ENCODE measurements at regions not wholly inside any gene's neighbourhood (a gene's known extent, or its start where the extent isn't known, plus 50 kb on each side); places are given as distances from the start of the nearest gene placed in this dataset.

DNA sequence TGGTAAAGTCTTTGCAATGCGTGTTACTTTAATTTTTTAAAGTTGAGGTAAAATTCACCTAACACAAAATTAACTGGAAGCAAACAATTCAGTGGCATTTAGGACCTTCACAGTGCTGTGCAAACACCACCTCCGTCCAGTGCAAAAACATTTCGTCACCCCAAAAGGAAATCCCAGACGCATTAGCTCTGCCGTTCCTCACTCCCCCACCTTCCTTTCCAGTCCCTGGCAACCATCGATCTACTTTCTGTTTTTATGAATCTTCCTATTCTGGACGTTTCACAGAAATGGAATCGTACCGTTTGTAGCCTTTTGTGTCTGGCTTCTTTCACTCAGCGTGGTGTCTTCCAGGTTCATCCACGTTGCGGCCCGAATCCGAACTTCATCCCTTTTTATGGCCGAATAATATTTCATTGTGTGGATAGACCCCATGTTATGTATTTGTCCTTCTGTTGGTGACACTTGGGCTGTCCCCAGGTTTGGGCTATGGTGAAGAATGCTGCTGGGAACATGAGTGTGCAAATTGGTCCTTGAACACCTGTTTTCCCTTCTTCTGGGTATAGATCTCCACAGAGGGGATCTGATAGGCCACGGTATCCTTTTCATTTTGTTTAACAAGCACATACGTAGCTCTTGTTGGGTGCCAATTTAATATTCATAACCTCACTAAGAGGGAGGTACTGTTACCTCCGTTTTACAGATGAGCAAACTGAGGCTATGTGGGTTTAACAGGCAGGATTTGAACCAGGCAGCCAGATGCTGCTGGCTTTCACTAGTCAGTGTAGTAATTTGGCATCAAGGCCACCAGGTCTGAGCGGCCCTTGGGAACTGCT lies 232.0 kb upstream of the GSE1 start:
- TF ChIP-seq, protein P1, sequence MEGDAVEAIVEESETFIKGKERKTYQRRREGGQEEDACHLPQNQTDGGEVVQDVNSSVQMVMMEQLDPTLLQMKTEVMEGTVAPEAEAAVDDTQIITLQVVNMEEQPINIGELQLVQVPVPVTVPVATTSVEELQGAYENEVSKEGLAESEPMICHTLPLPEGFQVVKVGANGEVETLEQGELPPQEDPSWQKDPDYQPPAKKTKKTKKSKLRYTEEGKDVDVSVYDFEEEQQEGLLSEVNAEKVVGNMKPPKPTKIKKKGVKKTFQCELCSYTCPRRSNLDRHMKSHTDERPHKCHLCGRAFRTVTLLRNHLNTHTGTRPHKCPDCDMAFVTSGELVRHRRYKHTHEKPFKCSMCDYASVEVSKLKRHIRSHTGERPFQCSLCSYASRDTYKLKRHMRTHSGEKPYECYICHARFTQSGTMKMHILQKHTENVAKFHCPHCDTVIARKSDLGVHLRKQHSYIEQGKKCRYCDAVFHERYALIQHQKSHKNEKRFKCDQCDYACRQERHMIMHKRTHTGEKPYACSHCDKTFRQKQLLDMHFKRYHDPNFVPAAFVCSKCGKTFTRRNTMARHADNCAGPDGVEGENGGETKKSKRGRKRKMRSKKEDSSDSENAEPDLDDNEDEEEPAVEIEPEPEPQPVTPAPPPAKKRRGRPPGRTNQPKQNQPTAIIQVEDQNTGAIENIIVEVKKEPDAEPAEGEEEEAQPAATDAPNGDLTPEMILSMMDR (IDR thresholded peaks at IDR 0.05; ENCODE audit: poor library complexity, severe bottlenecking), result no peak
- no peak for TF ChIP-seq EZH2 (IDR thresholded peaks at IDR 0.05; ENCODE audit: borderline replicate concordance, insufficient read depth, low read length, poor library complexity, severe bottlenecking)
- TF ChIP-seq, protein P2, sequence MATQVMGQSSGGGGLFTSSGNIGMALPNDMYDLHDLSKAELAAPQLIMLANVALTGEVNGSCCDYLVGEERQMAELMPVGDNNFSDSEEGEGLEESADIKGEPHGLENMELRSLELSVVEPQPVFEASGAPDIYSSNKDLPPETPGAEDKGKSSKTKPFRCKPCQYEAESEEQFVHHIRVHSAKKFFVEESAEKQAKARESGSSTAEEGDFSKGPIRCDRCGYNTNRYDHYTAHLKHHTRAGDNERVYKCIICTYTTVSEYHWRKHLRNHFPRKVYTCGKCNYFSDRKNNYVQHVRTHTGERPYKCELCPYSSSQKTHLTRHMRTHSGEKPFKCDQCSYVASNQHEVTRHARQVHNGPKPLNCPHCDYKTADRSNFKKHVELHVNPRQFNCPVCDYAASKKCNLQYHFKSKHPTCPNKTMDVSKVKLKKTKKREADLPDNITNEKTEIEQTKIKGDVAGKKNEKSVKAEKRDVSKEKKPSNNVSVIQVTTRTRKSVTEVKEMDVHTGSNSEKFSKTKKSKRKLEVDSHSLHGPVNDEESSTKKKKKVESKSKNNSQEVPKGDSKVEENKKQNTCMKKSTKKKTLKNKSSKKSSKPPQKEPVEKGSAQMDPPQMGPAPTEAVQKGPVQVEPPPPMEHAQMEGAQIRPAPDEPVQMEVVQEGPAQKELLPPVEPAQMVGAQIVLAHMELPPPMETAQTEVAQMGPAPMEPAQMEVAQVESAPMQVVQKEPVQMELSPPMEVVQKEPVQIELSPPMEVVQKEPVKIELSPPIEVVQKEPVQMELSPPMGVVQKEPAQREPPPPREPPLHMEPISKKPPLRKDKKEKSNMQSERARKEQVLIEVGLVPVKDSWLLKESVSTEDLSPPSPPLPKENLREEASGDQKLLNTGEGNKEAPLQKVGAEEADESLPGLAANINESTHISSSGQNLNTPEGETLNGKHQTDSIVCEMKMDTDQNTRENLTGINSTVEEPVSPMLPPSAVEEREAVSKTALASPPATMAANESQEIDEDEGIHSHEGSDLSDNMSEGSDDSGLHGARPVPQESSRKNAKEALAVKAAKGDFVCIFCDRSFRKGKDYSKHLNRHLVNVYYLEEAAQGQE (IDR thresholded peaks at IDR 0.05; ENCODE audit: borderline replicate concordance), result no peak
- TF ChIP-seq EP300 (conservative IDR thresholded peaks at IDR 0.05; ENCODE audit: poor library complexity, severe bottlenecking), result no peak
- no peak for TF ChIP-seq POLR2AphosphoS5 (IDR thresholded peaks at IDR 0.05)
- TF ChIP-seq SMC3 (conservative IDR thresholded peaks at IDR 0.05; ENCODE audit: poor library complexity), result no peak
- no peak for TF ChIP-seq MXI1 (conservative IDR thresholded peaks at IDR 0.05; ENCODE audit: poor library complexity, severe bottlenecking)
- no peak for TF ChIP-seq RAD21 (conservative IDR thresholded peaks at IDR 0.05)
- no peak for TF ChIP-seq TAF1 (IDR thresholded peaks at IDR 0.05; ENCODE audit: low read depth)
